ENCODE measurements at regions not wholly inside any gene's neighbourhood (a gene's known extent, or its start where the extent isn't known, plus 50 kb on each side); places are given as distances from the start of the nearest gene placed in this dataset.
"Not testable (repeated sequence)": the region's sequence is repeated elsewhere in the genome, so short reads cannot be mapped to it uniquely, and the experiment has no call there.

GRCh38 chr14:52150162-52150561 is 81.3 kb upstream of the NID2 start:
- H3K4me3 ChIP-seq (ENCODE audit: control insufficient read depth, low read depth, low read length) = no peak overlapping the region
- no peak for DNase-seq (ENCODE audit: low read depth)
- TF ChIP-seq, protein P1, sequence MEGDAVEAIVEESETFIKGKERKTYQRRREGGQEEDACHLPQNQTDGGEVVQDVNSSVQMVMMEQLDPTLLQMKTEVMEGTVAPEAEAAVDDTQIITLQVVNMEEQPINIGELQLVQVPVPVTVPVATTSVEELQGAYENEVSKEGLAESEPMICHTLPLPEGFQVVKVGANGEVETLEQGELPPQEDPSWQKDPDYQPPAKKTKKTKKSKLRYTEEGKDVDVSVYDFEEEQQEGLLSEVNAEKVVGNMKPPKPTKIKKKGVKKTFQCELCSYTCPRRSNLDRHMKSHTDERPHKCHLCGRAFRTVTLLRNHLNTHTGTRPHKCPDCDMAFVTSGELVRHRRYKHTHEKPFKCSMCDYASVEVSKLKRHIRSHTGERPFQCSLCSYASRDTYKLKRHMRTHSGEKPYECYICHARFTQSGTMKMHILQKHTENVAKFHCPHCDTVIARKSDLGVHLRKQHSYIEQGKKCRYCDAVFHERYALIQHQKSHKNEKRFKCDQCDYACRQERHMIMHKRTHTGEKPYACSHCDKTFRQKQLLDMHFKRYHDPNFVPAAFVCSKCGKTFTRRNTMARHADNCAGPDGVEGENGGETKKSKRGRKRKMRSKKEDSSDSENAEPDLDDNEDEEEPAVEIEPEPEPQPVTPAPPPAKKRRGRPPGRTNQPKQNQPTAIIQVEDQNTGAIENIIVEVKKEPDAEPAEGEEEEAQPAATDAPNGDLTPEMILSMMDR (conservative IDR thresholded peaks at IDR 0.05; ENCODE audit: control insufficient read depth, insufficient read depth, low read depth, low read length) = no peak

GRCh38 chr14:52148371-52148770 is 79.5 kb upstream of the NID2 start:
- TF ChIP-seq, protein P1 (conservative IDR thresholded peaks at IDR 0.05; ENCODE audit: control insufficient read depth, insufficient read depth, low read depth, low read length) = no peak
- no peak overlapping the region for H3K4me3 ChIP-seq (ENCODE audit: control insufficient read depth, low read depth, low read length)
- no peak for DNase-seq (ENCODE audit: low read depth)

DNA sequence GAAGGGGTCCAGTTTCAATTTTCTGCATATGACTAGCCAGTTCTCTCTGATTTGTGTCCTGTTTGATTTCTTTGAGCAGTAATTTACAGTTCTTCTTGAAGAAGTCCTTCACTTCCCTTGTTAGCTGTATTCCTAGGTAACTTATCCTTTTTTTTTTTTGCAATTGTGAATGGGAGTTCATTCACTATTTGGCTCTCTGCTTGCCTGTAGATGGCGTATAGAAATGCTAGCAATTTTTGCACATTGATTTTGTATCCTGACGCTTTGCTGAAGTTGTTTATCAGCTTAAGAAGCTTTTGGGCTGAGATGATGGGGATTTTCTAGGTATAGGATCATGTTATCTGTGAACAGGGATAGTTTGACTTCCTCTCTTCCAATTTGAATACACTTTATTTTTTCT is 77.6 kb upstream of the NID2 start:
- peak; percentile 14 for DNase-seq (ENCODE audit: low read depth)

DNA sequence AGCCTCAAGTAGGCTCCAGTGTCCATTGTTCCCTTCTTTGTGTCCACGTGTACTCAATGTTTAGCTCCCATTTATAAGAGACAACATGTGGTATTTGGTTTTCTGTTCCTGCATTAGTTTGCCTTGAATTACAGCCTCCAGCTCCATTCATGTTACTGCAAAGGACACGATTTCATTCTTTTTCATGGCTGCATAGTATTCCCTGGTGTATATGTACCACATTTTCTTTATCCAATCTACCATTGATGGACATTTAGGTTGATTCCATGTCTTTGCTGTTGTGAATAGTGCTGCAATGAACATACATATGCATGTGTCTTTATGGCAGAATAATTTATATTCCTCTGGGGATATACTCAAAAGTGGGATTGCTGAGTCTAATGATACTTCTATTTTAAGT is 75.2 kb upstream of the NID2 start:
- not testable (repeated sequence) for DNase-seq (ENCODE audit: low read depth); H3K4me3 ChIP-seq (ENCODE audit: control insufficient read depth, low read depth, low read length)

More for the DNA sequence above, 77.6 kb upstream of the NID2 start:
- no peak overlapping the region for H3K4me3 ChIP-seq (ENCODE audit: control insufficient read depth, low read depth, low read length)
- TF ChIP-seq, protein P1 (conservative IDR thresholded peaks at IDR 0.05; ENCODE audit: control insufficient read depth, insufficient read depth, low read depth, low read length) = peak; percentile 39

DNA sequence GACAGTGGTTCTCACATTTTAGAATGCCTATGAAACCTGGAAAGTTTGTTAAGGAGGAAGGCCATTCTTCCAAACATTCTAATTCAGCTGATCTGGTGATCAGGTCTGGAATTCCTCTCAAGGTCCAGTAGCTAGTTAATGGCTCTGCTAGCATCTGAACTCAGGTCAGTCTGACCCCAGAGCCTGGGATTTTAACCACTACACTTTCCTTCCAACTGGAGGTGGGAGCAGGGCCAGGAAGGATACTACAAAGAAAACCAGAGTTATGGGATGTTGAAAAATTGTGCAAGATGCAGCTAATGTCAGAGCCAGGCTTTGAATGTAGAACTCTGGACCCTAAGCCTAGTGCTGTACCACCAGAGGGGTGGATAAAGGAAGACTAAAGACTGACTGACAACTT is 73.6 kb upstream of the NID2 start:
- TF ChIP-seq, protein P1 (conservative IDR thresholded peaks at IDR 0.05; ENCODE audit: control insufficient read depth, insufficient read depth, low read depth, low read length) = no peak
- no peak for DNase-seq (ENCODE audit: low read depth)
- no peak overlapping the region for H3K4me3 ChIP-seq (ENCODE audit: control insufficient read depth, low read depth, low read length)

- TF ChIP-seq, protein P1 (conservative IDR thresholded peaks at IDR 0.05; ENCODE audit: control insufficient read depth, insufficient read depth, low read depth, low read length) = peak; percentile 81
- no peak overlapping the region for H3K4me3 ChIP-seq (ENCODE audit: control insufficient read depth, low read depth, low read length)
- peak; percentile 97 for DNase-seq (ENCODE audit: low read depth)
Observed at GRCh38 chr14:52131640-52132320, 62.9 kb upstream of the NID2 start.

DNA sequence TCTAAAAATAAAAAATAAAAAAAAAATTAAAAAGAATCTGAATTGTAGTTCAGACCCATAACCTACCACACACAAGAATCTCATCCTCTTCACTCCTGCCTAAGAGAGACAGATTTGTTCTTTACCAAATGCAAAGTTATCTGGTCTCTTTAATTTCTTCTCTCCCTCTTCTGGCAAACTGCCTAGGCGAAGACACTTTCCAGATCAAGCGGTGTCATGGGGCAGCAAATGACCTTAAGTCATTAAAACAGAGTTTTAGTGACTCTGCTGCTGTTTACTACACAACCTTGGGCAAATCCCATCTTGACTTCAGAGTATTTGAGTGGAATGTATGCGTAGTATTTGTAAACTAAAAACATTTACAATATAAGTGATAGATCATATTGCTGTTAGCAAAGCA is 60.9 kb upstream of the NID2 start:
- TF ChIP-seq, protein P1 (conservative IDR thresholded peaks at IDR 0.05; ENCODE audit: control insufficient read depth, insufficient read depth, low read depth, low read length) = no peak
- no peak overlapping the region for H3K4me3 ChIP-seq (ENCODE audit: control insufficient read depth, low read depth, low read length)
- peak; percentile 34 for DNase-seq (ENCODE audit: low read depth)
